ENCODE measurements at regions not wholly inside any gene's neighbourhood (a gene's known extent, or its start where the extent isn't known, plus 50 kb on each side); places are given as distances from the start of the nearest gene placed in this dataset.

DNA sequence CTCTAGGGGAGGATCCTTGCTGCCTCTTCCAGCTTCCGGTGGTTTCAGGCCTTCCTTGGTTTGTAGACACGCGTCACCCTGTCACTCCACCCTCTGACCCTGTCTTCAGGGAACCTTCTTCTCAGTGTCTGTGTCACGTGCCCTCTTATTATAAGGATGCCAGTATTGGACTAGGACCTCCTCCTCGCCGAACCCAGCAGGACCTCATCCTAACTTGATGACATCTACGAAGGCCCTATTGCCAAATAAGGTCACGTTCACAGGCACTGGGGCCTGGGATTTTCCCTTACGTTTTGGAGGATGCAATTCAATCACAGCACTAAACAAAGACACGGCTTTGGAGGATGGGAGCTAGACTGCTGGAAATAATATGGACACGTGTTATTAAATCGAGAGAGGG is 408.7 kb downstream of the BRD1 start:
- DNase-seq (ENCODE audit: low read depth in 1 of 2, low spot score in 1 of 2) = no peak
- no peak overlapping the region for H3K27ac ChIP-seq (replicated peaks)
- TF ChIP-seq, protein P1, sequence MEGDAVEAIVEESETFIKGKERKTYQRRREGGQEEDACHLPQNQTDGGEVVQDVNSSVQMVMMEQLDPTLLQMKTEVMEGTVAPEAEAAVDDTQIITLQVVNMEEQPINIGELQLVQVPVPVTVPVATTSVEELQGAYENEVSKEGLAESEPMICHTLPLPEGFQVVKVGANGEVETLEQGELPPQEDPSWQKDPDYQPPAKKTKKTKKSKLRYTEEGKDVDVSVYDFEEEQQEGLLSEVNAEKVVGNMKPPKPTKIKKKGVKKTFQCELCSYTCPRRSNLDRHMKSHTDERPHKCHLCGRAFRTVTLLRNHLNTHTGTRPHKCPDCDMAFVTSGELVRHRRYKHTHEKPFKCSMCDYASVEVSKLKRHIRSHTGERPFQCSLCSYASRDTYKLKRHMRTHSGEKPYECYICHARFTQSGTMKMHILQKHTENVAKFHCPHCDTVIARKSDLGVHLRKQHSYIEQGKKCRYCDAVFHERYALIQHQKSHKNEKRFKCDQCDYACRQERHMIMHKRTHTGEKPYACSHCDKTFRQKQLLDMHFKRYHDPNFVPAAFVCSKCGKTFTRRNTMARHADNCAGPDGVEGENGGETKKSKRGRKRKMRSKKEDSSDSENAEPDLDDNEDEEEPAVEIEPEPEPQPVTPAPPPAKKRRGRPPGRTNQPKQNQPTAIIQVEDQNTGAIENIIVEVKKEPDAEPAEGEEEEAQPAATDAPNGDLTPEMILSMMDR (IDR thresholded peaks at IDR 0.05; ENCODE audit: insufficient read depth, low read length) = no peak
- TF ChIP-seq REST (IDR thresholded peaks at IDR 0.05; ENCODE audit: insufficient replicate concordance, low read depth) (no peak), POLR2AphosphoS5 (IDR thresholded peaks at IDR 0.05; ENCODE audit: low read depth) (no peak), SPI1 (IDR thresholded peaks at IDR 0.05; ENCODE audit: borderline replicate concordance, low read depth) (no peak), GABPA (IDR thresholded peaks at IDR 0.05; ENCODE audit: low read depth) (no peak)
- H3K27me3 ChIP-seq (ENCODE audit: insufficient read depth, poor library complexity, severe bottlenecking) = no peaks in the 10 kb centered on the region
- H3K4me3 ChIP-seq (replicated peaks; ENCODE audit: insufficient read depth, low read length) = no peak overlapping the region

GRCh38 chr22:49418341-49418894 is 409.3 kb downstream of the BRD1 start:
- Histone ChIP-seq H3K27ac (replicated peaks) (no peak overlapping the region), H3K27me3 (ENCODE audit: insufficient read depth, poor library complexity, severe bottlenecking) (no peaks in the 10 kb centered on the region), H3K4me3 (replicated peaks; ENCODE audit: insufficient read depth, low read length) (no peak overlapping the region)
- no peak for TF ChIP-seq REST (IDR thresholded peaks at IDR 0.05; ENCODE audit: insufficient replicate concordance, low read depth)
- no peak for TF ChIP-seq SPI1 (IDR thresholded peaks at IDR 0.05; ENCODE audit: borderline replicate concordance, low read depth)
- no peak for TF ChIP-seq GABPA (IDR thresholded peaks at IDR 0.05; ENCODE audit: low read depth)
- TF ChIP-seq, protein P1 (IDR thresholded peaks at IDR 0.05; ENCODE audit: insufficient read depth, low read length) = no peak
- no peak for TF ChIP-seq POLR2AphosphoS5 (IDR thresholded peaks at IDR 0.05; ENCODE audit: low read depth)
- no peak for DNase-seq (ENCODE audit: low read depth in 1 of 2, low spot score in 1 of 2)

- DNase-seq (ENCODE audit: low read depth in 1 of 2, low spot score in 1 of 2) = no peak
- H3K27me3 ChIP-seq (ENCODE audit: insufficient read depth, poor library complexity, severe bottlenecking) = no peaks in the 10 kb centered on the region
Measured at GRCh38 chr22:49417833-49418232, 409.8 kb downstream of the BRD1 start.

More at GRCh38 chr22:49417833-49418232, 409.8 kb downstream of the BRD1 start:
- Histone ChIP-seq H3K27ac (replicated peaks) (no peak overlapping the region), H3K4me3 (replicated peaks; ENCODE audit: insufficient read depth, low read length) (no peak overlapping the region)
- TF ChIP-seq SPI1 (IDR thresholded peaks at IDR 0.05; ENCODE audit: borderline replicate concordance, low read depth) = no peak
- no peak for TF ChIP-seq REST (IDR thresholded peaks at IDR 0.05; ENCODE audit: insufficient replicate concordance, low read depth)
- TF ChIP-seq GABPA (IDR thresholded peaks at IDR 0.05; ENCODE audit: low read depth) = no peak
- TF ChIP-seq, protein P1 (IDR thresholded peaks at IDR 0.05; ENCODE audit: insufficient read depth, low read length) = no peak
- TF ChIP-seq POLR2AphosphoS5 (IDR thresholded peaks at IDR 0.05; ENCODE audit: low read depth) = no peak

Data from HL-60 (cell line).